IPS-NIHi7 (cell line): ENCODE measurements at regions not wholly inside any gene's neighbourhood (a gene's known extent, or its start where the extent isn't known, plus 50 kb on each side); places are given as distances from the start of the nearest gene placed in this dataset.

Experiments used
- DNase-seq: peaks from one replicate; pipeline ENCODE4 v3.0.0; 2012; ENCODE audit warnings: mixed read lengths; ENCODE audit errors: extremely low spot score

GRCh38 chr5:53330491-53330890 is 149.9 kb upstream of the FST start:
- no peak for DNase-seq

- DNase-seq = no peak
These were observed 149.0 kb upstream of the FST start for GRCh38 chr5:53331463-53331862.

- DNase-seq = no peak
These were observed 147.3 kb upstream of the FST start for GRCh38 chr5:53333160-53333559.

- no peak for DNase-seq
These were observed 145.9 kb upstream of the FST start for GRCh38 chr5:53334431-53334941.

- no peak for DNase-seq
These were observed 145.3 kb upstream of the FST start for GRCh38 chr5:53335115-53335514.

DNA sequence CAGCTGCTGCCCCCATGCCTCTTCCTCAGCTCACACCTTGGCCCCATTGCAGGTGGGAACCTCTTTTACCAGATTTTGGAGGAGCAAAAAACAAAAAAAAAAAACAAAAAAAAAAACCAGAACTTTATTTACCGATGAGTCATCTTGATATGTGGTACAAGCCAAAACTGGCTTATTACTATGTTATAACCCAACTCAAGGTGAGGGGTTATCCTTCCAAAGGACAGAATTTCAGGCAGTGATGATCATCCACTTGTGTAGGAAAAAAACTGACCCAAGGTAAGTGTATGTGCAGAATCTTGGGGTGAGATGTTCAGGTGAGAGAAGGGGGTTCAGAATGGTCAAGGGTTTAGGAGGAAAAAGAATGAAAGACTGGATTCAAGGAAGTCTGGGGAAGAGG is 142.6 kb upstream of the FST start:
- DNase-seq = no peak

- no peak for DNase-seq
These were observed 141.5 kb upstream of the FST start for GRCh38 chr5:53338971-53339370.

GRCh38 chr5:53339962-53340540 is 140.4 kb upstream of the FST start:
- no peak for DNase-seq

- no peak for DNase-seq
These were observed 139.3 kb upstream of the FST start for GRCh38 chr5:53340956-53341750.

DNA sequence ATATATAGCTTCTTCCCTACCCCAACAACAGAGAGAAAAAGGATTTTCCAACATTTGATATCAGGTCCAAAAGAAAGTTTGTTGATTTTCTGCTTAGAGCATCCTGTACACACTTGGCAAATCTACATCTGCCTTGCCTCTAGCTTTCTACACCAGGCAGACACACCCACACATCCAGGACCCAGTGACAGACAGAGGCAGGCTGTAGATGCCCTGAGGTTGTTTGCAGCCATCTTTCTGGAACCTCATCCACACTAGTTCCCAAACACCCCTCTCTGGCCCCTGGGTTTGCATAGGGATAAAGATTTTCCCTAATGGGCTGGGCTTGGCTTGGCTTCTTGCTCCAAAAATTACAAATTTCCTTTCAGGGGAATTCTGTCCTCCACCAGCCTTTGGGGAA is 138.2 kb upstream of the FST start:
- DNase-seq = no peak

GRCh38 chr5:53343187-53343586 is 137.2 kb upstream of the FST start:
- no peak for DNase-seq

- DNase-seq = no peak
These were observed 130.1 kb upstream of the FST start for GRCh38 chr5:53350368-53350767.

DNA sequence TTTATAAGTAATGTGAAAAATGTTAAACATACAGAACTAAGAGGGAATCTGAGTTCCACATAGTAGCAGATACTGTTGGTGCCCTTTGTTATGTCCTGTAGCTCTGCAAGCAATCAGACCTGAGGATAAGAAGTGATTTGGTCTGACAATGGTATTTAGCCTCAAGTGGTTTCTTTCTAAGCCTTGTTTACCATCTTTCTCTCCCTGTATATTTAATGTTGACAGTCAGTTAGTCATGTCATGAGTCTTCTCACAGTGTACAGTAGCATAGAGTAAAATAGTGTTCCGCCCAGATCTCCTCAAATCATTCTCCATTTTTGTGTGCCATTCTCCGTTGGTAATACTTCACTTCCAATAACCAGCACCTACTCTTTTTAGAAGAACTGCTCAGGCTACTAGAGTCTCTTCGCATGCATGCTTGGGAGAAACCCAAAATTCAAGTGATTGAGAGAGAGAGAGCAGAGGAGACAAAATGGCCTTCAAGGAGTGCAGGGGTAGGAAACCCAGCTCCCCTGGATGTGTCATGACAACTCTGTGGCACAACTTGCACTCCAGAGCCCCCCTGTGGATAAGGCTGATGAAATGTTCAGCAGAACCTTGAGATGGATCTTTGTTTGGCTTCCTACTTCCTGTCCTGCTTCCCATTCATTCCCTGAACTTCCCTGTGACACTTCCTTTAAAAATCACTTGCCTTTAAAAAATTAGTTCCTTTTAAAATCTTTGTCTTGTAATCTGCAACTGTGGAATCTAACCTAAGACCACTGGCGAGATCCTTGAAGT is 129.2 kb upstream of the FST start:
- no peak for DNase-seq

DNA sequence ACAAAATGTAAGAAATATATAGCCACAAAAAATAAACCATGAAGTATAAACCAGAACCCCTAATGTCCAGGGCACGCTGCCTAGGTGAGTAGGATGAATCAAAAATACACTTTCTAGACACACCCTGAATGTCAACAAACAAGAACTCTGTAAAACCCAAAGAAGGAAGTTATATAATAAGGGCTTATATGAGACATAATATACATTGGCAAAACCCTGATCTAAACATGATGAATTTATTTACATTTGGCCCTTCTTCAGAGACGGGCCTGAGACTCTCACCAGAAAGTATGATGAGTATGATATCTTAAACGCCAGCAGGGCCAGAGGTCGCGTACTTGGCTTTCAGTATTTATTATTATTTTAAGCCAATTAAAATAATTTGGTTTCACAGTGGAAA is 125.1 kb upstream of the FST start:
- DNase-seq = no peak

GRCh38 chr5:53355931-53356330 is 124.5 kb upstream of the FST start:
- DNase-seq = no peak

DNA sequence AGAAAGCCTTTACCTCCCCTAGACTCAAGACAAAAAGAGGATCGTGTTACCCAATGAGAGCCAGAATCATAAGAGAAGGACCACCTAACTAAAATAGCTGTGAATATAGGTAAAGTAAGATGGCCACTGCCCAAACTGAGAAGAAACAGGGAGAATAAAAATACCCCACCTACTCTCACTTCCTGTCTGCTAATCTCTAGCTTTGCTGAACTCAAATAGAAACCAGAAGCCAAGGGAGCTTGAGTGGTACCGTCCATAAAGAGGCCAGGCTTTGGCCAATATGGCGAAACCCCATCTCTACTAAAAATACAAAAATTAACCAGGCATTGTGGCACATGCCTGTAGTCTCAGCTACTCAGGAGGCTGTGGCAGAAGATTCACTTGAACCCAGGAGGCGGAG is 123.0 kb upstream of the FST start:
- DNase-seq = no peak

DNA sequence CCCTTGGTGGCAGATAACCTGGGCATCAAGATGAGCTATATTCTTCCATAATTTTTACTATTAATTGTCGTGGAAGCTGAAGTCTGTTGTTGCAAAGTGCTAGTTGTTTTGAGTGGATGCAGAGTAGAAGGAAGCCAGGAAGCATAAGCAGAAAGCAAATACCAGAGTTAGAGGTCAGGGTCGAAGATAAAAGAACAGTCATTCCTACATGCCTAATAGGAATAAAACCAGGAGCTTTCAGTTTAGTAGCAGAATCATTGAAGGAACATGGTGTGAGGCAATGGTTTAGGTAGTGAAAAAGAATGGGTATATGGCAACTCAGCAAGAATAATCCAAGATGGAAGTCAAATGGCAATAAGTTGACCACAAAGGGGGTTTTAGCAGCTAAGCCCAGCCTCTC is 121.6 kb upstream of the FST start:
- no peak for DNase-seq

GRCh38 chr5:53359916-53360517 is 120.4 kb upstream of the FST start:
- no peak for DNase-seq

DNA sequence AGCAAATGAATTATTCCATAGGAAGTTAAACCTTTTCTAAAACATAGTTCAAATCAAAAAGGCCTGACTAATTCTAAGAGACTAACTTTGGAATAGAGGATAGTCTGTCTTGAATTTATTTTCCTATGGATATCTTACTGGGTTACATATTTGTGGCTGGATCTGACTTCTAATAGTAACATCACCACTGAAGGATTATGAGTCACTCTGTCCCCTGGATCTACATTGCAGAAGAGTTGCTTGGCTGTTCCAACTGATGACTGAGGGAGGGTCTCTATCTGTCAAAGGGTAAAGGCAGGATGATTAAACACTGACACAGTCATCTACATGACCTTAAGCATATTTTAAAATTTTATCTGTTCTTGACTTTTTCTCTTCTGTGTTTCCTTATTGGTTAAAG is 119.6 kb upstream of the FST start:
- DNase-seq = no peak

GRCh38 chr5:53361708-53362107 is 118.7 kb upstream of the FST start:
- DNase-seq = no peak

DNA sequence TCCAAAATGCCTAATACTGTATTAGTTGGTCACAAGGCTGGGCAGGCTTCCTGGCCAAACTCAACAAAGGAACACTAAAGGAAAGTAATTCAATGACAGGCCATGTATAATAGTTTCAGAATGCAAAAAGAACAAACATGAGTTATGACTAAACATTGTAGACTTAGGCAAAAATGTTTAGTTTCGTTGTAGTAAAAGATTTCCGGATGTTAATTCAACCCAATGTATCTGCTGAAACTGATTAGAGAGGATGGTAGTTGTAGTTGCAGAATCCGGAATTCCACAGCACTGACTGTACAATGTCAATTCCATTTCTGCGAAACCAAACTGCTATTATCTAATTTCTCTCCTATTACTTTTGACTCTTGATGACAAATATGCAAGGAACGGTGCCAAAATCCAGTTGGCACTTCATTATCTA is 117.9 kb upstream of the FST start:
- no peak for DNase-seq

GRCh38 chr5:53364061-53364460 is 116.4 kb upstream of the FST start:
- no peak for DNase-seq
